ENCODE measurements at regions not wholly inside any gene's neighbourhood (a gene's known extent, or its start where the extent isn't known, plus 50 kb on each side); places are given as distances from the start of the nearest gene placed in this dataset.

DNA sequence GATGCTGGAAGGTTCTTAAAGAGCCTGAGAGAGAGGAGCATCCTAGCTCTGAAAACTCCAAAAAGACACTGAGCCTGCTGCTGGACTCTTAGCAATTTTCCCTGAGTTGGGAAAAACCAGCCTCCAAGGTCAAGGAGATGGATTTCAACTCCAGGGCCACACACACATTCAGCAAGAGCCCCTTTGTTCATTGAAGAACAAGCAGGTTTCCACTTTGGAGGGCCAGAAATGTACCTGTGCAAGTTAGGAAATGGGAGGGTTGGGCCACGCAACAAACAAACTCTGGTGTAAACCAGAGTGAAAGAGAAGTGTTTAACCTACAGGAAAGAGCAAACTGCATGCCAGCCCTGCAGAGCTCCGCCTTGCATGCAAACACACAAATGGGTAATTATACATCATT lies 264.8 kb upstream of the RPL38 start (continued):
- TF ChIP-seq ZFP91 (CRISPR knock-in tag; IDR thresholded peaks at IDR 0.05; ENCODE audit: borderline replicate concordance): no peak
- TF ChIP-seq, protein P1, sequence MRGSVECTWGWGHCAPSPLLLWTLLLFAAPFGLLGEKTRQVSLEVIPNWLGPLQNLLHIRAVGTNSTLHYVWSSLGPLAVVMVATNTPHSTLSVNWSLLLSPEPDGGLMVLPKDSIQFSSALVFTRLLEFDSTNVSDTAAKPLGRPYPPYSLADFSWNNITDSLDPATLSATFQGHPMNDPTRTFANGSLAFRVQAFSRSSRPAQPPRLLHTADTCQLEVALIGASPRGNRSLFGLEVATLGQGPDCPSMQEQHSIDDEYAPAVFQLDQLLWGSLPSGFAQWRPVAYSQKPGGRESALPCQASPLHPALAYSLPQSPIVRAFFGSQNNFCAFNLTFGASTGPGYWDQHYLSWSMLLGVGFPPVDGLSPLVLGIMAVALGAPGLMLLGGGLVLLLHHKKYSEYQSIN (CRISPR knock-in tag; IDR thresholded peaks at IDR 0.05; ENCODE audit: borderline replicate concordance): no peak
- TF ChIP-seq, protein P2, sequence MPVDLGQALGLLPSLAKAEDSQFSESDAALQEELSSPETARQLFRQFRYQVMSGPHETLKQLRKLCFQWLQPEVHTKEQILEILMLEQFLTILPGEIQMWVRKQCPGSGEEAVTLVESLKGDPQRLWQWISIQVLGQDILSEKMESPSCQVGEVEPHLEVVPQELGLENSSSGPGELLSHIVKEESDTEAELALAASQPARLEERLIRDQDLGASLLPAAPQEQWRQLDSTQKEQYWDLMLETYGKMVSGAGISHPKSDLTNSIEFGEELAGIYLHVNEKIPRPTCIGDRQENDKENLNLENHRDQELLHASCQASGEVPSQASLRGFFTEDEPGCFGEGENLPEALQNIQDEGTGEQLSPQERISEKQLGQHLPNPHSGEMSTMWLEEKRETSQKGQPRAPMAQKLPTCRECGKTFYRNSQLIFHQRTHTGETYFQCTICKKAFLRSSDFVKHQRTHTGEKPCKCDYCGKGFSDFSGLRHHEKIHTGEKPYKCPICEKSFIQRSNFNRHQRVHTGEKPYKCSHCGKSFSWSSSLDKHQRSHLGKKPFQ (CRISPR knock-in tag; IDR thresholded peaks at IDR 0.05; ENCODE audit: insufficient replicate concordance): no peak
- no peak for TF ChIP-seq ZMYM2 (CRISPR knock-in tag; IDR thresholded peaks at IDR 0.05)

DNA sequence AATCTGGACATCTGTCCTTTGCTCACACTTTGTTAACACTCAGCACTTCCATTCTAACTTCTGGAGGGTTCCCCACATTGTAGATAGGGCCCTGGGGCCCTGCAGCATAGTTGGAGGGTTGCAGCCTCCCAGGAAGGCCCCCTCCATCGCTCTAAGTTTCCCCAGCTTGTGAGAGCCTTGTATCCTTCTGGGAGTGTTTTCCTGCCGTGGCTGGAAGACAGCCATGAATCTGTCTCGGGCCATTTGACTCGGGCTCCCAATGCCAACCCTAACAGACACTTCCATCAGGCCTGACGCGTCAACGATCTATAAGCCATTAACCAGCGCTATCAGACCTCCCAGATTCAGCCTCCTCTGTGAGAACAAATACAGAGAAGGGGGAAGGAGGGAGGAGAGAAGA lies 263.7 kb upstream of the RPL38 start:
- in situ Hi-C loops (cut with HindIII; ENCODE audit: extremely low pct_ligation_motif_present, low pct_unique_long_range_greater_than_20kb): no loop called here
- BruUV-seq (replicated peaks): no TSS peak
- ATAC-seq: no peak
- Histone ChIP-seq H3K27me3 (ENCODE audit: control insufficient read depth in 1 of 2, insufficient read depth in 2 of 2, low read length in 2 of 2) (peaks cover 4 to 22% of the 10 kb centered on the region in 2 experiments; a peak in 2 of 5 replicates), H3K4me1 (ENCODE audit: insufficient read depth, low read length) (peaks cover 10% of the 10 kb centered on the region), H2AFZ (ENCODE audit: low read length) (no peak overlapping the region), H3K4me3 (replicated peaks in 1 of 3; ENCODE audit: insufficient read depth in 1 of 3, low read depth in 2 of 3, low read length in 3 of 3) (no peak overlapping the region), H3K9ac (ENCODE audit: insufficient read depth, low read depth, low read length) (no peak overlapping the region), H3K36me3 (replicated peaks in 1 of 2; ENCODE audit: control insufficient read depth in 1 of 2, insufficient read depth in 2 of 2, low read length in 2 of 2) (no peaks in the 10 kb centered on the region), H3K9me3 (ENCODE audit: low read length) (no peaks in the 10 kb centered on the region), H3K4me2 (ENCODE audit: low read depth, low read length) (no peak overlapping the region), H3K27ac (ENCODE audit: extremely low read length, insufficient read depth, low read length) (no peak overlapping the region), H4K20me1 (ENCODE audit: insufficient read depth, low read length) (no peaks in the 10 kb centered on the region), H3K79me2 (ENCODE audit: insufficient read depth, low read length) (no peaks in the 10 kb centered on the region)
- FAIRE-seq: no peak
- POLR2A ChIA-PET: no interaction called here
- CTCF ChIA-PET (ENCODE audit: low intra/inter-chr PET ratio, low total read pairs): no interaction called here
- intact Hi-C loops (cut with micrococcal nuclease; ENCODE audit: unreplicated experiment): loop anchor here (2.0 kb wide), 1 partner anchor 65 kb away; no protein-coding TSS in a partner anchor
- 39% methylated on average over 8 of the region's 8 CpGs for WGBS (ENCODE audit: low lambda C conversion rate)
- no peak for DNase-seq (ENCODE audit: low spot score)
- TF ChIP-seq KDM4B (CRISPR knock-in tag; IDR thresholded peaks at IDR 0.05): no peak
- TF ChIP-seq ZNF784 (CRISPR knock-in tag; IDR thresholded peaks at IDR 0.05; ENCODE audit: borderline replicate concordance): no peak
- TF ChIP-seq NONO (IDR thresholded peaks at IDR 0.05): no peak
- no peak for TF ChIP-seq NONO (CRISPR knock-in tag; conservative IDR thresholded peaks at IDR 0.05)
- TF ChIP-seq ZNF282 (IDR thresholded peaks at IDR 0.05; ENCODE audit: partially characterized antibody): no peak
- no peak for TF ChIP-seq KDM1A (CRISPR knock-in tag; IDR thresholded peaks at IDR 0.05)
- TF ChIP-seq NFIC (IDR thresholded peaks at IDR 0.05; ENCODE audit: low read length): no peak
- no peak for TF ChIP-seq SPEN (CRISPR knock-in tag; IDR thresholded peaks at IDR 0.05; ENCODE audit: low read depth)
- no peak for TF ChIP-seq REPIN1 (CRISPR knock-in tag; IDR thresholded peaks at IDR 0.05; ENCODE audit: borderline replicate concordance, low read depth)
- no peak for TF ChIP-seq ZNF354B (CRISPR knock-in tag; IDR thresholded peaks at IDR 0.05)
- no peak for TF ChIP-seq PRPF4 (IDR thresholded peaks at IDR 0.05; ENCODE audit: low read depth, low read length, poor library complexity, severe bottlenecking)
- TF ChIP-seq ZFYVE20 (CRISPR knock-in tag; IDR thresholded peaks at IDR 0.05; ENCODE audit: borderline replicate concordance, low read depth): no peak

Data from HepG2 (cell line).